HCT116 (cell line): ENCODE measurements at regions not wholly inside any gene's neighbourhood (a gene's known extent, or its start where the extent isn't known, plus 50 kb on each side); places are given as distances from the start of the nearest gene placed in this dataset.

Experiments used
- ATAC-seq: fragments of 200-7000 bp; cut with Tn5 transposase; 2 replicates; pipeline ENCODE4 v1.9.1; 2020; ENCODE audit warnings: mild to moderate bottlenecking, moderate library complexity
- BruUV-seq: library from RNA; stranded (reverse); fragments of 400-500 nt; replicated peaks from 2 replicates; lab custom pipeline; 2021; lab: Mats Ljungman, UMichigan
- CTCF ChIA-PET: fragments of 300-600 bp; sonication (Branson Sonifier 250); formaldehyde crosslinking; loops from one replicate; lab custom pipeline; 2021; ENCODE audit warnings: antibody characterized with exemption; lab: Charles Lee
- POLR2A ChIA-PET: fragments of 300-600, 350-600 bp; sonication (Branson Sonifier 250); formaldehyde crosslinking; loops from one replicate; lab custom pipeline; 2021; ENCODE audit warnings: antibody characterized with exemption; lab: Charles Lee
- RAD21 ChIA-PET, 2 experiments: fragments of 300-600 bp; sonication (Branson Sonifier 250); formaldehyde crosslinking; loops; one replicate each; lab custom pipeline; 2023; ENCODE audit warnings: low total read pairs in 2 of 2; ENCODE audit not compliant: uncharacterized antibody in 2 of 2, unreplicated experiment in 2 of 2, low non-redundant PET in 1 of 2; lab: Charles Lee
- DNase-seq: peaks from one replicate; pipeline ENCODE4 v3.0.0-alpha.2; 2010; ENCODE audit warnings: low read depth, low spot score
- H2AFZ ChIP-seq: fragments of 200-600 bp; shearing (Covaris generic), sonication (generic); 2 replicates; pipeline ENCODE4 v1.6.1; 2017; ENCODE audit warnings: low read depth, mixed run types, mixed read lengths, antibody characterized with exemption, low read length; ENCODE audit not compliant: poor library complexity, severe bottlenecking
- H3K27ac ChIP-seq: 2 replicates; pipeline ENCODE4 v1.5.1; 2012; ENCODE audit warnings: low read depth, low read length
- H3K27me3 ChIP-seq: fragments of 200-600 bp; sonication (generic); 2 replicates; pipeline ENCODE4 v1.6.1; 2016; ENCODE audit warnings: mixed run types, low read length, mixed read lengths; ENCODE audit not compliant: insufficient read depth
- H3K36me3 ChIP-seq, 2 experiments: fragments of 200-500 bp in 1 of 2; fragments of 200-600 bp in 1 of 2; sonication (Bioruptor generic) in 1 of 2; sonication (generic) in 1 of 2; 2 replicates each; pipeline versions ENCODE4 v1.5.1 to v1.6.1; 2014 to 2016; ENCODE audit warnings: low read length in 2 of 2, inconsistent platforms in 1 of 2, mixed read lengths in 1 of 2, mixed run types in 1 of 2; ENCODE audit not compliant: insufficient read depth in 2 of 2, control insufficient read depth in 1 of 2
- H3K4me1 ChIP-seq, 2 experiments: fragments of 200-600 bp in 1 of 2; sonication (generic) in 1 of 2; 2 replicates each; pipeline versions ENCODE4 v1.5.1 to v1.6.1; 2012 to 2017; ENCODE audit warnings: low read length in 2 of 2, inconsistent platforms in 1 of 2, mild to moderate bottlenecking in 1 of 2, mixed read lengths in 1 of 2, mixed run types in 1 of 2, moderate library complexity in 1 of 2; ENCODE audit not compliant: insufficient read depth in 2 of 2, control insufficient read depth in 1 of 2
- H3K4me2 ChIP-seq: fragments of 200-600 bp; sonication (generic); 2 replicates; pipeline ENCODE4 v1.6.1; 2017; ENCODE audit warnings: mixed run types, low read length, mixed read lengths
- H3K4me3 ChIP-seq, 2 experiments: fragments of 200-600 bp in 1 of 2; sonication (generic) in 1 of 2; replicated peaks in 1 of 2; 2 replicates each; pipeline ENCODE4 v1.5.1; 2011 to 2016; ENCODE audit warnings: low read length in 2 of 2, control low read depth in 1 of 2, low read depth in 1 of 2, mild to moderate bottlenecking in 1 of 2, mixed read lengths in 1 of 2, mixed run types in 1 of 2
- H3K79me2 ChIP-seq: fragments of 200-600 bp; sonication (generic); 2 replicates; pipeline ENCODE4 v1.6.1; 2017; ENCODE audit warnings: mild to moderate bottlenecking, mixed run types, low read length, moderate library complexity, mixed read lengths; ENCODE audit not compliant: insufficient read depth
- H3K9ac ChIP-seq: fragments of 200-600 bp; sonication (generic); 2 replicates; pipeline ENCODE4 v1.6.1; 2016; ENCODE audit warnings: low read length, mixed read lengths
- H3K9me2 ChIP-seq: fragments of 200-600 bp; sonication (generic), shearing (Covaris generic); 2 replicates; pipeline ENCODE4 v1.6.1; 2017; ENCODE audit warnings: mixed run types, mild to moderate bottlenecking, moderate library complexity; ENCODE audit not compliant: insufficient read depth
- H3K9me3 ChIP-seq, 2 experiments: fragments of 200-500 bp in 1 of 2; fragments of 200-600 bp in 1 of 2; sonication (Bioruptor generic) in 1 of 2; sonication (generic) in 1 of 2; 2 replicates each; pipeline ENCODE4 v1.6.1; 2014 to 2017; ENCODE audit warnings: low read length in 2 of 2, mixed read lengths in 2 of 2, inconsistent platforms in 1 of 2, low read depth in 1 of 2, mild to moderate bottlenecking in 1 of 2, mixed run types in 1 of 2, moderate library complexity in 1 of 2; ENCODE audit not compliant: control insufficient read depth in 1 of 2, insufficient read depth in 1 of 2
- H4K20me1 ChIP-seq: fragments of 200-600 bp; sonication (generic), shearing (Covaris generic); 2 replicates; pipeline ENCODE4 v1.6.1; 2017; ENCODE audit warnings: mixed run types, mild to moderate bottlenecking, moderate library complexity; ENCODE audit not compliant: insufficient read depth
- CBX3 ChIP-seq: IDR thresholded peaks from 2 replicates; pipeline ENCODE4 v1.6.1; 2012; ENCODE audit warnings: low read depth
- EGR1 ChIP-seq: IDR thresholded peaks from 2 replicates; pipeline ENCODE4 v1.6.1; 2012; ENCODE audit warnings: low read depth
- EZH2 ChIP-seq: fragments of 200-600 bp; sonication (generic); IDR thresholded peaks from 2 replicates; pipeline ENCODE4 v1.6.1; 2017; ENCODE audit warnings: antibody characterized with exemption, mixed run types
- FOSL1 ChIP-seq: IDR thresholded peaks from 2 replicates; pipeline ENCODE4 v1.6.1; 2012; ENCODE audit warnings: low read depth
- JUND ChIP-seq: IDR thresholded peaks from 2 replicates; pipeline ENCODE4 v1.6.1; 2012
- RAD21 ChIP-seq: IDR thresholded peaks from 2 replicates; pipeline ENCODE4 v1.6.1; 2012; ENCODE audit warnings: low read depth, mild to moderate bottlenecking
- SIN3A ChIP-seq: IDR thresholded peaks from 2 replicates; pipeline ENCODE4 v1.6.1; 2012; ENCODE audit warnings: low read depth
- SP1 ChIP-seq: IDR thresholded peaks from 2 replicates; pipeline ENCODE4 v1.6.1; 2012; ENCODE audit warnings: low read depth
- TCF7L2 ChIP-seq: IDR thresholded peaks from 2 replicates; pipeline ENCODE4 v1.7.0; 2011; ENCODE audit warnings: borderline replicate concordance, inconsistent platforms; ENCODE audit not compliant: insufficient read depth, insufficient read length; ENCODE audit errors: extremely low read depth
- YY1 ChIP-seq: IDR thresholded peaks from 2 replicates; pipeline ENCODE4 v1.6.1; 2011; ENCODE audit warnings: low read length, low read depth, moderate library complexity, mild to moderate bottlenecking; ENCODE audit not compliant: insufficient replicate concordance; ENCODE audit errors: extremely low read depth
- ZFX ChIP-seq: fragments of 450-650 bp; IDR thresholded peaks from 2 replicates; pipeline ENCODE4 v1.6.1; 2017
- ZNF274 ChIP-seq: fragments of 200-500 bp; sonication (Bioruptor generic); IDR thresholded peaks from 2 replicates; pipeline ENCODE4 v1.6.1; 2014; ENCODE audit warnings: mild to moderate bottlenecking, low read depth, low read length, inconsistent platforms
- intact Hi-C: fragments of 100-400 bp; cut with micrococcal nuclease; formaldehyde crosslinking; loops from 2 replicates; pipeline ENCODE4 v1.10.0; 2022
- TF ChIP-seq, protein P1 (sequence below): IDR thresholded peaks from 2 replicates; pipeline ENCODE4 v1.6.1; 2012
- TF ChIP-seq, protein P2 (sequence below), 3 experiments: fragments of 200-600 bp in 1 of 3; sonication (generic) in 1 of 3; IDR thresholded peaks in 2 of 3; conservative IDR thresholded peaks in 1 of 3; 2 replicates each; pipeline ENCODE4 v1.5.1; 2012 to 2017; ENCODE audit warnings: low read depth in 2 of 3, low read length in 2 of 3, antibody characterized with exemption in 1 of 3, borderline replicate concordance in 1 of 3, control low read depth in 1 of 3, mild to moderate bottlenecking in 1 of 3, mixed read lengths in 1 of 3, mixed run types in 1 of 3, moderate library complexity in 1 of 3; ENCODE audit not compliant: insufficient read depth in 1 of 3
- TF ChIP-seq, protein P3 (sequence below): IDR thresholded peaks from 2 replicates; pipeline ENCODE4 v1.6.1; 2012; ENCODE audit warnings: low read depth
- TF ChIP-seq, protein P4 (sequence below): IDR thresholded peaks from 2 replicates; pipeline ENCODE4 v1.6.1; 2012
- TF ChIP-seq, protein P5 (sequence below): IDR thresholded peaks from 2 replicates; pipeline ENCODE4 v1.6.1; 2011; ENCODE audit warnings: mild to moderate bottlenecking, low read length, moderate library complexity; ENCODE audit not compliant: insufficient replicate concordance; ENCODE audit errors: extremely low read depth

DNA sequence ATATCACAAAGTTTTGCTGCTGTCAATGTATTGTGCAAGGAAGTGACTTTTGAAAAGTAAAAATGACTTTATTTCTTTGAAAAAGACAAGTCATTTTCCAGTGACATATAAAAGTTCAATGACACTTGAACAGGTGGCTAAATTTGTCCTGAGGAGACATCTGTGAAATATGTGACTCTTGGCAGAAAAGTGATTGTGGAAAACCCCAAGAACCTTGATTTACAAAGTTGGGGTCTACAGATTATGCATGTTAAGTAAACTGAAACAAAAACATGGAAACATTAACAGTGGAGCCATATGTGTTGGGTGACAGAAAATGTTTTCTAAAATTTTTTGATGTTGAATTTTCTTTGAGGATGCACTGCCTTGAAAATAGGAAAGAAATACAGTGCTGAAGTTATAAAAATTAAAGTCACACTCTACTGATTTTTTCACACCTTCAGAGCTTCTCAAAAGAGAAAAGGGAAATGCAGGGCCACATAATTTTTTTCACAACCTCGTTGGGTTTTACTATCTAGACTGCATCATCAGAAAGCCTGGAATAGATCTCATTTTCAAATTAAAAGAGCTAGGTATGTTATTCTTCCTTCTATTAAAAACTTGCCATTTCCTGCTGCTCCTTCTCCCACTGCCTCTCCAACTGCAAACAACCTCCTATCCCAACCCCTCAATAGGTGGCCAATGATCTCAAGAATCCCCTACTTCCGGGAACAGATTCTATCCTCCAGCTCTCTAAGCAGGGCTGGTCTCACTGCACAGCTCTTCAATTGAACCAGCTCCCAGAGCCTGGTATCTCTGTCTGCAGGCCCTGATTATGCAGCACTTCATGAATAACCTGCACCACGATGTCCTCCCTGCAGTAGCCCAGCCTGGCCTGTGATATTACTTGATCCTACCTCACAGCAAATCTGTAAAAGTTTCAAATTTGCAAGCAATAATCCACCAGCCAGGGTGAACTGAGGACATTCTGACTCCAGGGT, 570.8 kb upstream of the CPEB2 start:
- Histone ChIP-seq H3K9me2 (no peaks in the 10 kb centered on the region), H3K27me3 (no peaks in the 10 kb centered on the region), H3K4me2 (no peak overlapping the region), H3K9ac (no peak overlapping the region), H3K36me3 (no peaks in the 10 kb centered on the region), H3K4me3 (no peak overlapping the region), H3K4me1 (no peaks in the 10 kb centered on the region), H3K9me3 (peaks cover 0 to 23% of the 10 kb centered on the region in 2 experiments; a peak in 2 of 4 replicates), H3K79me2 (no peaks in the 10 kb centered on the region), H3K27ac (no peak overlapping the region), H4K20me1 (no peaks in the 10 kb centered on the region), H2AFZ (no peak overlapping the region)
- no peak for TF ChIP-seq EZH2
- no peak for TF ChIP-seq CBX3
- no peak for TF ChIP-seq TCF7L2
- TF ChIP-seq JUND, result no peak
- no peak for TF ChIP-seq EGR1
- TF ChIP-seq, protein P1, sequence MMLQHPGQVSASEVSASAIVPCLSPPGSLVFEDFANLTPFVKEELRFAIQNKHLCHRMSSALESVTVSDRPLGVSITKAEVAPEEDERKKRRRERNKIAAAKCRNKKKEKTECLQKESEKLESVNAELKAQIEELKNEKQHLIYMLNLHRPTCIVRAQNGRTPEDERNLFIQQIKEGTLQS, result no peak
- TF ChIP-seq SIN3A, result no peak
- TF ChIP-seq ZNF274, result no peak
- TF ChIP-seq, protein P2, sequence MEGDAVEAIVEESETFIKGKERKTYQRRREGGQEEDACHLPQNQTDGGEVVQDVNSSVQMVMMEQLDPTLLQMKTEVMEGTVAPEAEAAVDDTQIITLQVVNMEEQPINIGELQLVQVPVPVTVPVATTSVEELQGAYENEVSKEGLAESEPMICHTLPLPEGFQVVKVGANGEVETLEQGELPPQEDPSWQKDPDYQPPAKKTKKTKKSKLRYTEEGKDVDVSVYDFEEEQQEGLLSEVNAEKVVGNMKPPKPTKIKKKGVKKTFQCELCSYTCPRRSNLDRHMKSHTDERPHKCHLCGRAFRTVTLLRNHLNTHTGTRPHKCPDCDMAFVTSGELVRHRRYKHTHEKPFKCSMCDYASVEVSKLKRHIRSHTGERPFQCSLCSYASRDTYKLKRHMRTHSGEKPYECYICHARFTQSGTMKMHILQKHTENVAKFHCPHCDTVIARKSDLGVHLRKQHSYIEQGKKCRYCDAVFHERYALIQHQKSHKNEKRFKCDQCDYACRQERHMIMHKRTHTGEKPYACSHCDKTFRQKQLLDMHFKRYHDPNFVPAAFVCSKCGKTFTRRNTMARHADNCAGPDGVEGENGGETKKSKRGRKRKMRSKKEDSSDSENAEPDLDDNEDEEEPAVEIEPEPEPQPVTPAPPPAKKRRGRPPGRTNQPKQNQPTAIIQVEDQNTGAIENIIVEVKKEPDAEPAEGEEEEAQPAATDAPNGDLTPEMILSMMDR (IDR thresholded peaks at IDR 0.05 in 2 of 3, conservative IDR thresholded peaks at IDR 0.05 in 1 of 3; ENCODE audit: borderline replicate concordance in 1 of 3, insufficient read depth in 1 of 3, low read depth in 2 of 3, low read length in 2 of 3), result no peak
- no peak for TF ChIP-seq FOSL1
- no peak for TF ChIP-seq RAD21
- TF ChIP-seq, protein P3, sequence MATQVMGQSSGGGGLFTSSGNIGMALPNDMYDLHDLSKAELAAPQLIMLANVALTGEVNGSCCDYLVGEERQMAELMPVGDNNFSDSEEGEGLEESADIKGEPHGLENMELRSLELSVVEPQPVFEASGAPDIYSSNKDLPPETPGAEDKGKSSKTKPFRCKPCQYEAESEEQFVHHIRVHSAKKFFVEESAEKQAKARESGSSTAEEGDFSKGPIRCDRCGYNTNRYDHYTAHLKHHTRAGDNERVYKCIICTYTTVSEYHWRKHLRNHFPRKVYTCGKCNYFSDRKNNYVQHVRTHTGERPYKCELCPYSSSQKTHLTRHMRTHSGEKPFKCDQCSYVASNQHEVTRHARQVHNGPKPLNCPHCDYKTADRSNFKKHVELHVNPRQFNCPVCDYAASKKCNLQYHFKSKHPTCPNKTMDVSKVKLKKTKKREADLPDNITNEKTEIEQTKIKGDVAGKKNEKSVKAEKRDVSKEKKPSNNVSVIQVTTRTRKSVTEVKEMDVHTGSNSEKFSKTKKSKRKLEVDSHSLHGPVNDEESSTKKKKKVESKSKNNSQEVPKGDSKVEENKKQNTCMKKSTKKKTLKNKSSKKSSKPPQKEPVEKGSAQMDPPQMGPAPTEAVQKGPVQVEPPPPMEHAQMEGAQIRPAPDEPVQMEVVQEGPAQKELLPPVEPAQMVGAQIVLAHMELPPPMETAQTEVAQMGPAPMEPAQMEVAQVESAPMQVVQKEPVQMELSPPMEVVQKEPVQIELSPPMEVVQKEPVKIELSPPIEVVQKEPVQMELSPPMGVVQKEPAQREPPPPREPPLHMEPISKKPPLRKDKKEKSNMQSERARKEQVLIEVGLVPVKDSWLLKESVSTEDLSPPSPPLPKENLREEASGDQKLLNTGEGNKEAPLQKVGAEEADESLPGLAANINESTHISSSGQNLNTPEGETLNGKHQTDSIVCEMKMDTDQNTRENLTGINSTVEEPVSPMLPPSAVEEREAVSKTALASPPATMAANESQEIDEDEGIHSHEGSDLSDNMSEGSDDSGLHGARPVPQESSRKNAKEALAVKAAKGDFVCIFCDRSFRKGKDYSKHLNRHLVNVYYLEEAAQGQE, result no peak
- TF ChIP-seq YY1, result no peak
- TF ChIP-seq, protein P4, sequence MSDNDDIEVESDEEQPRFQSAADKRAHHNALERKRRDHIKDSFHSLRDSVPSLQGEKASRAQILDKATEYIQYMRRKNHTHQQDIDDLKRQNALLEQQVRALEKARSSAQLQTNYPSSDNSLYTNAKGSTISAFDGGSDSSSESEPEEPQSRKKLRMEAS, result no peak
- TF ChIP-seq SP1, result no peak
- TF ChIP-seq, protein P5, sequence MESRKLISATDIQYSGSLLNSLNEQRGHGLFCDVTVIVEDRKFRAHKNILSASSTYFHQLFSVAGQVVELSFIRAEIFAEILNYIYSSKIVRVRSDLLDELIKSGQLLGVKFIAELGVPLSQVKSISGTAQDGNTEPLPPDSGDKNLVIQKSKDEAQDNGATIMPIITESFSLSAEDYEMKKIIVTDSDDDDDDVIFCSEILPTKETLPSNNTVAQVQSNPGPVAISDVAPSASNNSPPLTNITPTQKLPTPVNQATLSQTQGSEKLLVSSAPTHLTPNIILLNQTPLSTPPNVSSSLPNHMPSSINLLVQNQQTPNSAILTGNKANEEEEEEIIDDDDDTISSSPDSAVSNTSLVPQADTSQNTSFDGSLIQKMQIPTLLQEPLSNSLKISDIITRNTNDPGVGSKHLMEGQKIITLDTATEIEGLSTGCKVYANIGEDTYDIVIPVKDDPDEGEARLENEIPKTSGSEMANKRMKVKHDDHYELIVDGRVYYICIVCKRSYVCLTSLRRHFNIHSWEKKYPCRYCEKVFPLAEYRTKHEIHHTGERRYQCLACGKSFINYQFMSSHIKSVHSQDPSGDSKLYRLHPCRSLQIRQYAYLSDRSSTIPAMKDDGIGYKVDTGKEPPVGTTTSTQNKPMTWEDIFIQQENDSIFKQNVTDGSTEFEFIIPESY, result no peak
- no peak for TF ChIP-seq ZFX
- DNase-seq (no peak), ATAC-seq (no peak)
- no TSS peak for BruUV-seq
- ChIA-PET CTCF (no interaction called here), POLR2A (no interaction called here), RAD21 (no interaction called here)
- intact Hi-C loops, result no loop called here
